HG02588 (cell line): ENCODE measurements at regions not wholly inside any gene's neighbourhood (a gene's known extent, or its start where the extent isn't known, plus 50 kb on each side); places are given as distances from the start of the nearest gene placed in this dataset.

Source experiments
- ATAC-seq: cut with Tn5 transposase; IDR thresholded peaks from one replicate; pipeline ENCODE4 v1.9.1; 2021; ENCODE audit warnings: mild to moderate bottlenecking, moderate library complexity; ENCODE audit not compliant: unreplicated experiment

- ATAC-seq: no peak
Observed at GRCh38 chr19:28521614-28522544, 691.1 kb downstream of the UQCRFS1 start.

GRCh38 chr19:28520998-28521568, 691.9 kb downstream of the UQCRFS1 start:
- no peak for ATAC-seq

DNA sequence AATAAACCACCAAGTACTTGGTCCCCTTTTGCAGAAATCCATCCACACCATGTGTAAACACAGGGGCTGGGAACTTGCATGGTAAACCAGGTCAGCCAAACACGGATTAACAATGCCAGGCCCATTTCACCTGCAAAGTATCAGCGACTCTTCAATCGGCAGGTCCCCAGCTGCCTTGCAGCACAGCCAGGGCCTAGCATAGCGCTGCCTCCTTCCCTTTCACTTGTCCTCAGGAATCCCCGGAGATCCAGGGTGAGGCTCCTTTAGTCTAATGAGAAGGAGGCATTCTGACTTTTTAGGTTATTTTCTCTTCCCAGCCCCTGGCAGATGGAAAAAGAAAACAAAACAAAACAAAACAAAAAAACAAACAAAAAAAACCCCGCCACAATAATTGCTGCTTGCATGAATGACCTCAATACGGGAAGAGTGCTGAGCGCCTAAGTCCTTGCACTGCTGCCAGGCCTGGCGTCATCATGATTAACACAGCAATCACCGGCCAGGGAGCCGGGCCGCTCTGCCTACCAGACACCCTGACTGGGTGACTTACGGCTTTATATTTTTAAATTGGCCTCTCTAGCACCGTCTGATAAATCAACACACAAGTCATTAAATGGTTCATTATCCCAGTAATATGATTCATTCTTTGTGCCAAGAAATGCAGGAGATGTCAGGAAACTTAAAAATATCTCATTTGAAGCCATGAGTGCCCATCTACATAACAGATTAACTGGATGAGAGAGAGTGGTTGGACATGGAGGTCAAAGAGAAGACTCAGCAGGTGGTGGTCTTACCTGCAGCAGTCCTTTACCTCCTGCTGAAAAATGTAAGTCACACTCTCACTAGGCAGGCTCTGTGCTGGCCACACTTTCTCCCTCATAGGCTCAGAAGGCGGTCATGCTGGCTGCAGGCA, 692.7 kb downstream of the UQCRFS1 start:
- no peak for ATAC-seq

- no peak for ATAC-seq
Observed at GRCh38 chr19:28519218-28519779, 693.7 kb downstream of the UQCRFS1 start.

DNA sequence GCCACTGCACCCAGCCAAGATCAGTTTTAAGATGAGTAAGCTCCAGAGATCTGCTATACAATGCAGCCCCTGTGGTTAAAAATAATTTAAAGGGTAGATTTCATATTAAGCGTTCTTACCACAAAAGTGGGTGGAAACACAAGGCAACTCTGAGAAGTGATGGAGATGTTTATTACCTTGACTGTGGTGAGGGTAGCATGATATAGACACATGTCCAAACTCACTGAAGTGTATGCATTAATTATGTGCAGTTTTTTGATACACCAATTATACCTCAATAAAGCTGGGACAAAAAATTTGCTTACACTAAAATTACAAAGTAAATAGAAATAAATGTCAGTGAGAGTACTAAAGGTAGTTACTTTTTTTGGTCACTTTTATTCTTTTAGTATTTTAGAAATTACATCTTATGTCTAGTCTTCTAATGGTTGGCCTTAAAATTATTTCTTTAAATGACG, 696.5 kb downstream of the UQCRFS1 start:
- no peak for ATAC-seq

GRCh38 chr19:28514166-28514565, 698.8 kb downstream of the UQCRFS1 start:
- ATAC-seq: no peak

GRCh38 chr19:28511655-28512054, 701.3 kb downstream of the UQCRFS1 start:
- no peak for ATAC-seq

DNA sequence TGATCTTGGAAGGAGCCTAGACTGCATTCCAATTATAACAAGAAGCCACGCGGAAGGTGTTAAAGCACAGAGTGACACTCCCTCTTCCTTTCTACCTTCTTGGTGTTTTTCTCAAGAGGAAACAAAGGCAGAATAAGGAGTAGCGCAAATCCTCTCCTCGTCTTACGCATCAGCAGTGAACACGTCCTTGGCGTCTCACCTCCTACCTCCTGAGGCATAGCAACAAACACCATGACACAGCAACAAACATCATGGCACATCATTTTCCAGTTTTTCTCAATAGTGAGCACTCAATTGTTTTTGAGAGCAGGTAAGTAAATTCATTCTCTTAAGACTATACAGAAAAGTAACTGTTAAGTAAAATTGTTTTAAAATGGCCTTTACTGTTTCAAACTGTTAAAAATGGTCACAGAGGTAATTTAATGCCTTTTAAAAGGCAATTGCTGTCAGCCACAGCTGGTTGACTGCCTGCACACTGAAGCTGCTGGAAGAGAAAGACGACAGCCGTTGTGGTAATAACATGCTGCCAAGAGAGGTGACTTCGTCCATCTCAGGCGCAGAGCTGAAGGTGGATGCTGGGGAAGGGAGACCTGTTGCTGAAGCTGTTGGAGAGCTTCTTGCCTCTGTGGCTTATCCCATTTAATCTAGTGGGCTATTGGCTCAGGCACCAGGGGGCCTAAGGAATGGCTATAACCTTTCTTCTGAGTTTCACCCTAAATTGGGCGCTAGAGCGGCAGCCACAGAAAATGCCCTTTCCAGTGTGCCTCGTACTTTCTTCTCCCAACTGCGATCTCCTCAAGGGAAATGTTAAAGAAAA, 703.7 kb downstream of the UQCRFS1 start:
- ATAC-seq: no peak

DNA sequence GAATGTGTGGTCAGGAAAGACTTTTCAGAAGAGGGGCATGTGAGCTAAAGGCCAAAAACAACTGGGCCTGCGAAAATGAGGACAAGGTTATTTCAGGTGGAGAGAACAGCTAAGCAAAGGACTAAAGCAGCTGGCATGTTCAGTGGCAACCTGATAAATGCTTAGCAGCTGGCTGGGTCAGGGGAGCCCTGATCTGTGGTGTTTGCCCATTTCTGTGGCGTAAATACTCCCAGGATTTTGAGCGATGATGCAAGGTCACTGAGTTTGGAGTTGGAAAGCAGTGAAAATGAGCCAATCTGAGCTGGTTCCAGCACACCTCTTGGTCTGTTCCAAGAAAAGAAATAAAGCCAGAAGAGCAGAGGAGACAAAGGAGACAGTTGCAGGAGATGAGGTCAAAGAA, 704.3 kb downstream of the UQCRFS1 start:
- no peak for ATAC-seq

- ATAC-seq: no peak
Observed at GRCh38 chr19:28505933-28506332, 707.0 kb downstream of the UQCRFS1 start.

DNA sequence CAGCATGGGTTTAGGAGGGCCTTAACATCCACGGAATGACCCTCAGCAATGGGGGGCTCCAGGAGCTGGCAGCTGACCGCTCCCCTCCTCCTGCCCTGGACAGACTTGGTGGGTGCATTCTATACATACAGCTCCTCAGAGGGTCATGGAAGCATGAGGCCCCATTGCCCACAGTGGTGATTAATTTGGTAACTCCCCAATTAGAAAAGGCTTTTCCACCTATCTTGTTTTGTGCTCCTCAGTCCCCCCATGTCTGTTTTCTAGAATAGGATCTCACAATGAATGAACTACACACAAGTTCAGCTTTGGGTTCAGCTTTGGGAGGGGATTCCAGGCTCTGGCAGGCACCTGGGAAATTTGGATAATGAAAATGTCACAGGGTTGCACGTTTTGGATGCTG, 707.8 kb downstream of the UQCRFS1 start:
- no peak for ATAC-seq

DNA sequence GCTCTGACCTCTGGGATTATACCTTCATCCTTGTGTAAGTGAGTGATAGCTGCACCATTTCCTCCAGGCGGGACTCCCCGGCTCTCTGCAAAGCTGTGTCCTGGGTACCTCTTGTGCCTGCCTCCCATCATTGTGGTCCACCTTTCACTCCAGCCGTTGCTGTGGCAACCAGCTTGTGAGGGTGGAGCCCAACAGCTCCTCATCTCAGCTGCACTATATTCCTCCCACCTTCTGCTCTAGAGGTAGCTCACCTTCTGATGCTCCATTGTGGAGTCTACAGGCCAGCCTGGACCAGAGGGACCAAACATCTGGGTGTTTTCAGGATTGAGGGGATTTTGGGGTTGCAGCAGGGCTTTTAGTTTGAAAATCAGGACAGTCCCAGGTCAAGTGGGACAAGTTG, 708.2 kb downstream of the UQCRFS1 start:
- ATAC-seq: no peak

- no peak for ATAC-seq
Observed at GRCh38 chr19:28504139-28504538, 708.8 kb downstream of the UQCRFS1 start.

GRCh38 chr19:28502879-28503734, 709.8 kb downstream of the UQCRFS1 start:
- ATAC-seq: no peak

- no peak for ATAC-seq
Observed at GRCh38 chr19:28501976-28502375, 711.0 kb downstream of the UQCRFS1 start.

GRCh38 chr19:28500982-28501630, 711.8 kb downstream of the UQCRFS1 start:
- ATAC-seq: no peak

- ATAC-seq: no peak
Observed at GRCh38 chr19:28500296-28500695, 712.7 kb downstream of the UQCRFS1 start.

GRCh38 chr19:28498404-28498976, 714.5 kb downstream of the UQCRFS1 start:
- ATAC-seq: no peak
